Common myeloid progenitor, CD34-positive (primary cell): ENCODE measurements at regions not wholly inside any gene's neighbourhood (a gene's known extent, or its start where the extent isn't known, plus 50 kb on each side); places are given as distances from the start of the nearest gene placed in this dataset.

Source experiments
- CTCF ChIA-PET: fragments of 350-600 bp; sonication (Branson Sonifier 250); formaldehyde crosslinking; loops from one replicate; lab custom pipeline; 2021; ENCODE audit warnings: antibody characterized with exemption; lab: Charles Lee
- POLR2A ChIA-PET: fragments of 350-600 bp; sonication (Branson Sonifier 250); formaldehyde crosslinking; loops from one replicate; lab custom pipeline; 2021; ENCODE audit warnings: antibody characterized with exemption; lab: Charles Lee
- DNase-seq, 3 donors: peaks; one replicate each; pipeline versions ENCODE4 v3.0.0 to v3.0.0-alpha.2; 2013
- H3K27ac ChIP-seq, 2 experiments: 1 replicate in 1 of 2; 2 replicates in 1 of 2; pipeline ENCODE4 v1.7.0; 2013; ENCODE audit warnings: inconsistent platforms in 2 of 2, low read length in 2 of 2, mild to moderate bottlenecking in 2 of 2, low read depth in 1 of 2, moderate library complexity in 1 of 2; ENCODE audit not compliant: severe bottlenecking in 2 of 2, insufficient read depth in 1 of 2, poor library complexity in 1 of 2
- H3K27me3 ChIP-seq, 5 experiments: replicated peaks in 2 of 5; 1 replicate in 3 of 5; 2 replicates in 2 of 5; pipeline versions ENCODE4 v1.6.1 to v1.7.0; 2013; ENCODE audit warnings: low read length in 4 of 5, mild to moderate bottlenecking in 2 of 5, moderate library complexity in 2 of 5, inconsistent platforms in 1 of 5; ENCODE audit not compliant: insufficient read depth in 5 of 5, control insufficient read depth in 4 of 5
- H3K36me3 ChIP-seq, 4 experiments: 1 replicate in 2 of 4; 2 replicates in 2 of 4; pipeline versions ENCODE4 v1.6.1 to v1.7.0; 2013; ENCODE audit warnings: low read length in 3 of 4, control low read depth in 1 of 4, mild to moderate bottlenecking in 1 of 4; ENCODE audit not compliant: control insufficient read depth in 4 of 4, insufficient read depth in 4 of 4
- H3K4me1 ChIP-seq, 4 experiments: 1 replicate in 3 of 4; 2 replicates in 1 of 4; pipeline versions ENCODE4 v1.6.1 to v1.7.1; 2013; ENCODE audit warnings: low read length in 3 of 4, mild to moderate bottlenecking in 3 of 4, control low read depth in 1 of 4, inconsistent platforms in 1 of 4, moderate library complexity in 1 of 4; ENCODE audit not compliant: control insufficient read depth in 4 of 4, insufficient read depth in 4 of 4; ENCODE audit errors: control extremely low read depth in 1 of 4
- H3K4me3 ChIP-seq, 7 experiments: 1 replicate in 4 of 7; 2 replicates in 3 of 7; pipeline versions ENCODE4 v1.5.1 to v1.7.0; 2013; ENCODE audit warnings: mild to moderate bottlenecking in 7 of 7, low read length in 6 of 7, moderate library complexity in 6 of 7, inconsistent platforms in 2 of 7, low read depth in 2 of 7, control low read depth in 1 of 7; ENCODE audit not compliant: insufficient read depth in 4 of 7, control insufficient read depth in 1 of 7; ENCODE audit errors: extremely low read depth in 1 of 7
- H3K9me3 ChIP-seq, 5 experiments: 1 replicate in 4 of 5; 2 replicates in 1 of 5; pipeline versions ENCODE4 v1.6.1 to v1.7.1; 2013; ENCODE audit warnings: low read length in 4 of 5, mild to moderate bottlenecking in 2 of 5, inconsistent platforms in 1 of 5, low read depth in 1 of 5, moderate library complexity in 1 of 5; ENCODE audit not compliant: control insufficient read depth in 4 of 5, insufficient read depth in 2 of 5; ENCODE audit errors: control extremely low read depth in 1 of 5
- WGBS: methylation state at CpG from one replicate; pipeline ENCODE4 v1.1.5; 2013; ENCODE audit not compliant: insufficient coverage; 5-methylcytosine and 5-hydroxymethylcytosine counted together

DNA sequence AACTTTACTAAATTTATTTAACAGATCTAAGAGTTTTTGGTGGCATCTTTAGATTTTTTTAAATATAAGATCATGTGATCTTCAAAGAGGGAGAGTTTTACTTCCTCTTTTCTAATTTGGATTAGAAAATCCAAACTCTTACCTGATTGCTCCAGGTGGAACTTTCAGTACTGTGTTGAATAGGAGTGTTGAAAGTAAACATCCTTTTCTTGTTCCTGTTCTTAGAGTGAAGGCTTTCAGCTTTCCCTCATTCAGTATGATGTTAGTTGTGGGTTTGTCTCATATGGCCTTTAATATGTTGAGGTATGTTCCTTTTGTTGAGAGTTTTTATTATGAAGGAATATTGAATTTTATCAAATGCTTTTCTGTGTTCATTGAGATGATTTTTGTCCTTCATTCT lies 650.0 kb upstream of the SGCD start:
- Histone ChIP-seq H3K4me3 (no peak overlapping the region), H3K27me3 (no peaks in the 10 kb centered on the region), H3K36me3 (no peaks in the 10 kb centered on the region), H3K27ac (no peak overlapping the region), H3K9me3 (peaks cover 0 to 5% (median 0%) of the 10 kb centered on the region in 5 experiments), H3K4me1 (no peaks in the 10 kb centered on the region)
- ChIA-PET CTCF (no interaction called here), POLR2A (no interaction called here)
- DNase-seq: no peak

GRCh38 chr5:155678371-155678770 lies 648.6 kb upstream of the SGCD start:
- ChIA-PET POLR2A (no interaction called here), CTCF (no interaction called here)
- Histone ChIP-seq H3K4me1 (no peaks in the 10 kb centered on the region), H3K27ac (no peak overlapping the region), H3K36me3 (no peaks in the 10 kb centered on the region), H3K9me3 (peaks cover 0 to 7% (median 0%) of the 10 kb centered on the region in 5 experiments), H3K27me3 (no peaks in the 10 kb centered on the region), H3K4me3 (no peak overlapping the region)
- 75% methylated on average over 2 of the region's 2 CpGs for WGBS
- DNase-seq: no peak

DNA sequence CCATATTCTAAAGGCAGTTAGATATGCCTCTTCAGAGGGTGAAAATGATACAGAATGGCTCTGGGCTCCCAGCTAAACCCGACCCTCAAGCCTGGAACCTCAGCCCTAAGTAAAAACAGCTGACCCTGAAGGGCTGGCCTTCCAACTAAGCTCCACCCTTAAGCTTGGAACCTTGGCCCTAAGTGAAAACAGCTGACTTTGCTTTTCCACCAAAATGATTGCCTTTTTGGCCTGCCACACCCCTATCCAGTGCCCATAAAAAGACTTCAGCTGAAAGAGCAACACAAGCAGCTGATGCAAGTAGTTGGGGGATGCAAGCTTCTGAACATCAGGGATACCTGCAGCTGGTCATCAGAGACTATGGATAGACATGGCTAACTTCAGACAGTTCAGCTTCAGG lies 647.4 kb upstream of the SGCD start:
- H3K4me1 ChIP-seq: no peaks in the 10 kb centered on the region
- H3K27ac ChIP-seq: no peak overlapping the region
- DNase-seq: no peak
- no peak overlapping the region for H3K4me3 ChIP-seq
- peaks cover 0 to 7% (median 0%) of the 10 kb centered on the region in 5 experiments for H3K9me3 ChIP-seq
- no CpG with 5 or more reads among the region's 1 CpG for WGBS
- H3K27me3 ChIP-seq: no peaks in the 10 kb centered on the region
- CTCF ChIA-PET: no interaction called here
- POLR2A ChIA-PET: no interaction called here
- H3K36me3 ChIP-seq: no peaks in the 10 kb centered on the region

- Histone ChIP-seq H3K27ac (no peak overlapping the region), H3K27me3 (no peaks in the 10 kb centered on the region), H3K4me1 (no peaks in the 10 kb centered on the region), H3K36me3 (no peaks in the 10 kb centered on the region), H3K9me3 (peaks cover 0 to 4% (median 0%) of the 10 kb centered on the region in 5 experiments), H3K4me3 (no peak overlapping the region)
- ChIA-PET CTCF (no interaction called here), POLR2A (no interaction called here)
- DNase-seq: no peak
Measured at GRCh38 chr5:155684417-155684816, 642.5 kb upstream of the SGCD start.

- Histone ChIP-seq H3K9me3 (peaks cover 0 to 4% (median 0%) of the 10 kb centered on the region in 5 experiments), H3K4me1 (no peaks in the 10 kb centered on the region), H3K4me3 (no peak overlapping the region), H3K27ac (no peak overlapping the region), H3K27me3 (no peaks in the 10 kb centered on the region), H3K36me3 (no peaks in the 10 kb centered on the region)
- CTCF ChIA-PET: no interaction called here
- DNase-seq: no peak
- WGBS: no CpG with 5 or more reads among the region's 1 CpG
- POLR2A ChIA-PET: no interaction called here
Measured at GRCh38 chr5:155686131-155686530, 640.8 kb upstream of the SGCD start.

DNA sequence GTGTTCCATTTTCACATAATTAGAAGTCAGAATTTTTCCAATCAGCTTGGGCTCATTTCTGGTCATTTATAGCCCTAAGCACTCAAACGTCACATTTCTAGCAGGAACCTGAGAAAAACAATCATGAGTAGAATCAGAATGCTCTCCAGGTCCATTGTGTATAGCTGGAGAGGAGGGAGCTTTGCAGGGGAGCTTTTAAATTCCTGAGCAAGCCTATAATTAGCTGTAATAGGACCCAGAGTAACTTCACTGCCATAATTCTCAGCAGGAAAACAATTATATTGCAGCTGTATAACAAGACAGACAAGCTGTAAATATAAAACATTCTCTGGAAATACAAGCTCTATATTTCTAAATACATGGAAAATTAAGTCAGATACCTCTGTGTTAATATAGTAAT lies 637.6 kb upstream of the SGCD start:
- POLR2A ChIA-PET: no interaction called here
- Histone ChIP-seq H3K9me3 (no peaks in the 10 kb centered on the region), H3K27me3 (no peaks in the 10 kb centered on the region), H3K4me3 (no peak overlapping the region), H3K27ac (no peak overlapping the region), H3K4me1 (no peaks in the 10 kb centered on the region), H3K36me3 (no peaks in the 10 kb centered on the region)
- 0% methylated on average over 1 of the region's 1 CpG for WGBS
- DNase-seq: no peak
- CTCF ChIA-PET: no interaction called here

GRCh38 chr5:155696362-155696761 lies 630.6 kb upstream of the SGCD start:
- H3K4me3 ChIP-seq: no peak overlapping the region
- no peaks in the 10 kb centered on the region for H3K4me1 ChIP-seq
- POLR2A ChIA-PET: no interaction called here
- H3K36me3 ChIP-seq: no peaks in the 10 kb centered on the region
- DNase-seq: no peak
- CTCF ChIA-PET: no interaction called here
- WGBS: 100% methylated on average over 1 of the region's 1 CpG
- H3K9me3 ChIP-seq: no peaks in the 10 kb centered on the region
- H3K27ac ChIP-seq: no peak overlapping the region
- H3K27me3 ChIP-seq: no peaks in the 10 kb centered on the region
